Head of caudate nucleus (tissue), 42 donors: ENCODE measurements at regions not wholly inside any gene's neighbourhood (a gene's known extent, or its start where the extent isn't known, plus 50 kb on each side); places are given as distances from the start of the nearest gene placed in this dataset.
A peak's percentile ranks its signal among the peaks of the same experiment; 100 is the strongest.

Experiments used
- DNase-seq, 42 donors: peaks; one replicate each; pipeline versions ENCODE4 v3.0.0 to v3.0.0-alpha.2; 2020 to 2021; ENCODE audit warnings: mixed read lengths in 7 of 42
- intact Hi-C: fragments of 100-400 bp; cut with DNase I; formaldehyde crosslinking; loops from one replicate; pipeline ENCODE4 v1.15.0; 2022

DNA sequence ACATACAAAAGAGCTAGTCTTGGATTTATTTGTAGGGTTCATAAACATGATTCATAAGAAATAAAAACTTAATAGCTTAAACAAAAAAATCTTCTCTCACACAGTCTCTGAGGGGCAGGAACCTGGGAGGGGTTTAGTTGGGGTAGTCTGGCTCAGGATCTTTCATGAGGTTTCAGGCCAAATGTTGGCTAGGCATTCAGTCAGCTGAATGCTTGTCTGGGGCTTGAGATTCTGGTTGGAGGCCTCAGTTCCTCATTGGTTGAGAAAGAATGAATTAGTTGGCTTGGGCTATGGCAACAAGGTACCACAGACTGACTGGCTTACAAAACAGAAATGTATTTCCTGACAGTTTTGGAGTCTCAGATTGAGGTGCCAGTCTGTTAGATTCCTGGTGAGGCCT is 74.3 kb downstream of the ANKRD7 start:
- no peak for DNase-seq
- intact Hi-C loops = no loop called here

GRCh38 chr7:118300177-118300576 is 75.7 kb downstream of the ANKRD7 start:
- DNase-seq = no peak
- intact Hi-C loops = no loop called here

DNA sequence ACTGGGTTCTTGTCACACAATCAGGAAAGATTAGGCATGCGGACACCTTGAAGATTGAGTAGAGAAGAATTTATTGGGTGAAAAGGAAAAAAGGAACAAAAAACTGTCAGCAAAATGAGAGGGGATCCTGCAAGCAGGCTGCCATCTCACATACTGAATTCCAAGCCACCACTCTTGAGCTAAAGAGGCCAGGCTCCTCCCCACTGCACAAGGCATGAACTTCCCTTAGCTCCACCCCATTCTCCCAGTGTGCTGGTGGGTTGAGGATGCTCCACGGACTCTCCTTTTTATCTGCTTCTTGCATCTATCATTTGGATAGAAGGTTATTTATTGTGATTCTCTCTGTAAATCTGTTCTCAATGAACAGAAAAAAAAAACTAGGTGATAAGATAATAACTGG is 79.6 kb downstream of the ANKRD7 start:
- intact Hi-C loops = no loop called here
- DNase-seq = no peak

DNA sequence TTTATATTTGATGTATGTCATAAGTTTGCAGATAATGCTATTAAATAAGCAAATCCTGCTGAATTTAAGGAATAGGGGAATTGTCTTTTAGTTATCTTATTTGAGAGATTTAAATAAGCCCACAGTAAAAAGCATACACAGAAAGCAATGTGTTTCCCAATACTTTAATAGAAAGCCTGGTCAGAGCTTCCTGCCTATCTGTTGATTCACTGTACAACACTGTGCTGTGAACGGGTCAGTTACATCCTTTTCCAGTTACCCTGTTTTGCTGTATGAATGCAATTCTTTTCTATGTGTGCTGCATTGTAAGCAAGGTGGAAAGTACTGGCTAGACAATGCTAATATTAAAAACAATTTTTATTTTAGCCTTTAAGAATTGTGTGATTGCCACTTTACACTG is 81.2 kb downstream of the ANKRD7 start:
- DNase-seq = no peak
- intact Hi-C loops = no loop called here

DNA sequence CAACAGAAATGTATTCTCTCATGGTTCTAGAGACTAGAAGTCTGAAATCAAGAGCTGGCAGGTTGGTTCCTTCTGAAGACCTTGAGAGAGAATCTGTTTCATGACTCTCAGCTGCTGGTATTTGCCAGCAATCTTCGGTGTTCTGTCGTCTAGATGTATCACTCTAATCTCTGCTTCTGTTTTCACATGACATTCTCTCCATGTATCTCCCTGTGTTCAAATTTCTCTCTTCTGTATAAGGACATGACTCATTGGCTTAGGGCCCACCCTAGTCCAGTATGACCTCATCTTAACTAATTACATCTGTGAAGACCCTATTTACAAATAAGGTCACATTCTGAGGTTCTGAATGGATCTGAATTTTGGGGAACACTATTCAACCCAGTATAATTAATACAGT is 82.3 kb downstream of the ANKRD7 start:
- intact Hi-C loops = no loop called here
- no peak for DNase-seq

DNA sequence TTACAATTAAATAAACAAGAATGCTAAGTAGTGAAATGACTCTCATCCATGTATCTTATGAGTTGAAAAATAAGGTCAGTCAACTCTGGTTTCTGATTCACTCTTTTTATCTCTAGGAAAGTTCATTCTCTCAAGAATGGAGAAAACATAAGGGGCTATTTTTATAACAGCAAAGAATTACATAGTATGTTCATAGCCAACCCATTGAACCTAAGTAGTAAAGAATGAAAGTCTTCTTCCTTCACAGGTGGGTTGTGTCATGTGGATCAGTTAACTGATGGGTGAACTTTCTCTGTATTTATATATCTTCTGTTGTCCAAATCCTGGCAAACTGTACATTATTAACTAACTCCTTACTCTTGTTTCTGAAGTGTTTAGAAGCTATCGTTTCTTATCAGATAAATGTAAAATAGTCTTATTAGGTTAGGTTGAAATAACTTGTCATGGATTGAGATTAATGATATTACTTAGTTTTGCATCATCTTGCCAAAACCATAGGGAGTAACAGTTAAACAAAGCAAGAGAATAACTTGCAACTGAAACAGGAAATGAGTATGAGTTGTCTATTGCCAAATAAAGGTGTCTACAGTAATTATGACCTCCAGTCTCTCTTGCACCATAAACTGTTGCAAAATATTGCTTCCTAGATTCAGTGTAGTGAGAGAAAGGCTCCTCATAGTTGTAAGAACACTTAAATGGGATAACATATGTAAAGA is 86.8 kb downstream of the ANKRD7 start:
- intact Hi-C loops = no loop called here
- DNase-seq = no peak

- intact Hi-C loops = no loop called here
- DNase-seq = no peak
Observed at GRCh38 chr7:118312051-118312450, 87.5 kb downstream of the ANKRD7 start.

DNA sequence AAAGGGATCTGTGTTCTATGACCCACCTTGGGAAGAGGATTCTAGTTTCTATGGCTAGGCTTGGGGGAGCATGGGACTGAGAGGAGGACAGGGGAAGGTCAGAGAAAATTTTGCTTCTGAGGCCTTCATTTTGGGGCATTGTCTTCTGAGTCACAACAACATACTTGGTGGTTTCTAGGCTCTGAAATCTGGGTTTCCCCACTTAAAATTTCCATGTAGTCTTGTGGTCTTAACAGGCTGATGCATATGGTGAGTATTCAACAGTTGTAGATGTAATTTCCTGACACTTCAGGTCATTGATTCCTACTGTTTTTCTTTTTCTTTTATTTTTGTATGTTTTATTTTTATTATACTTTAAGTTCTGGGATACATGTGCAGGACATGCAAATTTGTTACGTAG is 88.5 kb downstream of the ANKRD7 start:
- no peak for DNase-seq
- intact Hi-C loops = no loop called here

DNA sequence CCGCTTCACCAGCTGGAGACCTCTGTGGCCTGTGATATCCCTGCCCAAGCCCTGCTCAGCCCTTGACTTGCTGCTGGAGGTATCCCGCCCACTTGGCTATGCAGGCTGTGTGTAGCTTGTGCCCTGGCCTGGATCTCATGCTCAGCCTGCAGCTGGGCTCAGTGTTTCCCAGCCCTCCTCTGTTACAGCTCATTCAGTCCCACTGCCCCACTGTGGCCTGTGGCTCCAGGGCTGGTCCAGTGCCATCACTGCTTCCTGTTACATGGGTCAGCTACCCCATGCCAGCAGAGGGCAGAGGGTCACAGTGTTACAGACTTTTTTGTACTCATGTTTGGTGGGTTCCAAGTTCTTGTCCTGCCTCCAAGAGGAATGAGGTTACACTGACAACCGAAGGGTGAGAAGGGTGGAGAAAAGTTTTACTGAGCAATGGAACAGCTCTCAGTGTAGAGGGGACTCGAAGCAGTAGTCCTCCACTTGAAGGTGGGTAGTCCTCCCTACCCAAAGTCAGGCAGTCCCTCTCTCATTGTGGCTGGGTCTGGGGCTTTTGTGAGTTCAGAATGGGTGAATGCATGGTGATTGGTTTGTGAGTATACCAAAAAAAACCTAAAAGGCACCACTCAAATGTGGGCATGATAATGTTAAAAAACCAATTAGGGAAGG is 100.4 kb downstream of the ANKRD7 start:
- intact Hi-C loops = no loop called here
- DNase-seq = no peak

DNA sequence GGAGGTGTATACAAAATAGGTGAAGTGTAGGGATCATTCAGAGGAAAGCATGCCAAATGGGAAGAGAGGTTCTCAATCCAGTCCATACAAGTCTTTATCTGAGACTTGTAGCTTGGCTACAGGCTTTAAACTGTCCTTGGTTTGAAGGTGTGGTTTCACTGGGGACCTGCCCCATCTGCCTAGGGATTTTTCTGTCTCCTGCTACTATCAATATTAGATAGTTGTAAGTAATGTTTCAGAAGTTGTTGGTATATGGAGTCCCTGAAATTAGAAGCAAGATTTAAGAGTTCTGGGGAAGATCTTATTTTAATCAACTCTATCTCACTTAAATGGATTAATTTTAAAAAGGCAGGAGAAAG is 100.9 kb downstream of the ANKRD7 start:
- intact Hi-C loops = no loop called here

GRCh38 chr7:118327174-118327573 is 102.7 kb downstream of the ANKRD7 start:
- intact Hi-C loops = no loop called here
- no peak for DNase-seq

More for the DNA sequence above, 100.9 kb downstream of the ANKRD7 start:
- no peak for DNase-seq

- intact Hi-C loops = no loop called here
- no peak for DNase-seq
Observed at GRCh38 chr7:118328505-118329211, 104.2 kb downstream of the ANKRD7 start.

- DNase-seq = no peak
- intact Hi-C loops = no loop called here
Observed at GRCh38 chr7:118330388-118330787, 105.9 kb downstream of the ANKRD7 start.

- no peak for DNase-seq
Observed at GRCh38 chr7:118346748-118347147, 122.2 kb downstream of the ANKRD7 start.

DNA sequence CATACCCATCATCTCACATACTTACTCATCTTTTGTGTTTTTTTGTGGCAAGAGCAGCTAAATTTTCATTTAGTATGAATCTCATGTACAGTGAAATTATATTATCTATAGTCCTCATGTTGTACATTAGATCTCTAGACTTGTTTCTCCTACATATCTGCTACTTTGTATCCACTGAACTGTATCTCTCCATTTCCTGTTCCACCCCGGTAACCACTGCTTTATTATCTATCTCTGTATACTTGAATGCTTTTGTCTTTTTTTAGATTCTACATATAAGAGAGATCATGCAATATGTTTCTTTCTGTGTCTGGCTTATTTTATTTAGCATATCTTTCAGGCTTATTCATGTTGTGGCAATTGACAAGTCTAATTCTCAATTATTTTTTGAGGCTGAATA is 125.1 kb downstream of the ANKRD7 start:
- intact Hi-C loops = no loop called here
- no peak for DNase-seq

More at GRCh38 chr7:118346748-118347147, 122.2 kb downstream of the ANKRD7 start:
- intact Hi-C loops = no loop called here

DNA sequence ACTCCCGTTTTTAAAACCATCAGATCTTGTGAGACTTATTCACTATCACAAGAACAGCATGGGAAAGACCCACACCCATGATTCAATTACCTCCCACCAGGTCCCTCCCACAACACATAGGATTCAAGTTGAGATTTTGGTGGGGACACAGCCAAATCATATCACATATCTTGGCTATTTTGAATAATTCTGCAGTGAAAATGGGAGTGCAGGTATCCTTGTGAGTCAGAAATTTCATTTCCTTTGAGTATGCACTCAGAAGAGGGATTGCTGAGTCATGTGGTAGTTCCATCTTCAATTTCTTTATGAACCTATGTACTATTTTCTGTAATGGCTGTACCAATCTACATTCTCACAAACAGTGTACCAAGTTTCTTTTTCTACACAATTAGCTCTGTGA is 125.8 kb downstream of the ANKRD7 start:
- DNase-seq = no peak
- intact Hi-C loops = no loop called here

DNA sequence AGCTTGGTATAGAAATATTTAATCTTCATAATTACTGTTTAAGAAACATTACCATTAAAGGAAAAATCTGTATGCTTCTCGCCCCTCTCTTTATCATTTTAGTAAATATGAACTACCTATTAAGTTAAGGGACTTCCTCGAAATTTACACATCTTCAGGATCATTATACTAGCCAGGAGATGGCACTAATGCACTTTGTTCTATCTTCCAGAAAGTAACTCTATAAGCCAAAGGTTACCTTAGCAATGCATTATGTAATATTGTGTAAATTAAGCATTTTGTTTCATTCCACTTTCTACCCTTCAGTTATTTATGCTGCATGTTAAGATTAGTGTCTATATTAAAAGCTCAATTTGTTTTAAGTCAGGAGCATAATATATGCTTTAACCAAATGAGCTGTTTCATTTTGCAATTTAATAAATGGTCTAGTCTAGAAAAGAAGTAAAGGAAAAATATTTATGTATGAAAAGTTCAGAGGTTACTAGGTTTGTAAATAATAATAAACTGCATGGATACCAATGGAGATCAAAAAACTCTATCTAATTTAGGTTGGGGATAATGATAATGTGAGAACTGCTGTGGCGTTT is 128.5 kb downstream of the ANKRD7 start:
- peak in 1 of 42 donors; percentile 13 for DNase-seq
- intact Hi-C loops = no loop called here

GRCh38 chr7:118366363-118366762 is 141.9 kb downstream of the ANKRD7 start:
- intact Hi-C loops = no loop called here
- DNase-seq = no peak

DNA sequence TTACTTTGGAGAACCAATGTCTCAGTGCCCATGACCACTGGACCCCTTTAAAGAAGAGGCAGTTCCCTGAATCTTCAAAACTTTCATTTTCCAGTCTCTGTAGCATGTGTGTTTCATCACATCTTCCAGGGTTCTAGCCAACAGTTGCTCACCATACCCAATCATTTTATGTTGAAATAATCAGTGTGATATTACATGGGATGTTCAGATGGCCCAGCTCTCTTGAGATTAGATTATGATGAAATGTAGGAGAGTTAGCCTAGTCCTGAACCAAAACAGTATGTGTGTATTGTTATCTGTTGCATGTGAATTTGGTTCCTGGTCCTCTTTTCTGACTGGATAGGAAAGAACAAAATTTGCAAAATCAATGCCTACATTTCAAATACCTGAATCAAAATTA is 144.5 kb downstream of the ANKRD7 start:
- DNase-seq = no peak
- intact Hi-C loops = no loop called here

GRCh38 chr7:118369987-118370386 is 145.5 kb downstream of the ANKRD7 start:
- intact Hi-C loops = no loop called here

More at GRCh38 chr7:118369987-118370386, 145.5 kb downstream of the ANKRD7 start:
- no peak for DNase-seq
